Activated naive CD4-positive, alpha-beta T cell treated with anti-CD3 and anti-CD28 coated beads, Interleukin-2, amount 10 ng/mL, durations not matched to agents 7 days and 5 days (primary cell): ENCODE measurements at regions not wholly inside any gene's neighbourhood (a gene's known extent, or its start where the extent isn't known, plus 50 kb on each side); places are given as distances from the start of the nearest gene placed in this dataset.

Source experiments
- CTCF ChIA-PET: fragments of 350-600 bp; sonication (Branson Sonifier 250); formaldehyde crosslinking; loops from one replicate; lab custom pipeline; 2021; ENCODE audit warnings: antibody characterized with exemption; lab: Charles Lee
- DNase-seq: peaks from one replicate; pipeline ENCODE4 v3.0.0-alpha.2; 2020
- H3K27ac Mint-ChIP-seq: one replicate; pipeline ENCODE4 v1.8.0; 2021; ENCODE audit warnings: mild to moderate bottlenecking, moderate library complexity, mixed read lengths
- H3K27me3 Mint-ChIP-seq: one replicate; pipeline ENCODE4 v1.8.0; 2021; ENCODE audit warnings: mild to moderate bottlenecking, mixed read lengths
- H3K36me3 Mint-ChIP-seq: one replicate; pipeline ENCODE4 v1.8.0; 2021; ENCODE audit warnings: mixed read lengths
- H3K4me1 Mint-ChIP-seq: one replicate; pipeline ENCODE4 v1.8.0; 2021; ENCODE audit warnings: mixed read lengths
- H3K4me3 Mint-ChIP-seq: one replicate; pipeline ENCODE4 v1.8.0; 2021; ENCODE audit warnings: mild to moderate bottlenecking, moderate library complexity, mixed read lengths
- H3K9me3 Mint-ChIP-seq: one replicate; pipeline ENCODE4 v1.8.0; 2021; ENCODE audit warnings: mixed read lengths

- Mint-ChIP-seq H3K27me3 (no peaks in the 10 kb centered on the region), H3K4me3 (no peak overlapping the region), H3K4me1 (no peaks in the 10 kb centered on the region), H3K36me3 (no peaks in the 10 kb centered on the region), H3K27ac (no peak overlapping the region), H3K9me3 (peaks cover 5% of the 10 kb centered on the region)
- CTCF ChIA-PET = no interaction called here
- no peak for DNase-seq
Observed at GRCh38 chr11:42669248-42669976, 642.4 kb upstream of the API5 start.

- Mint-ChIP-seq H3K4me1 (no peaks in the 10 kb centered on the region), H3K4me3 (no peak overlapping the region), H3K27me3 (no peaks in the 10 kb centered on the region), H3K36me3 (no peaks in the 10 kb centered on the region), H3K9me3 (peaks cover 3% of the 10 kb centered on the region), H3K27ac (no peak overlapping the region)
- CTCF ChIA-PET = no interaction called here
- DNase-seq = no peak
Observed at GRCh38 chr11:42674436-42674835, 637.4 kb upstream of the API5 start.

- H3K9me3 Mint-ChIP-seq = peaks cover 11% of the 10 kb centered on the region
- CTCF ChIA-PET = no interaction called here
- H3K27me3 Mint-ChIP-seq = no peaks in the 10 kb centered on the region
- H3K4me3 Mint-ChIP-seq = no peak overlapping the region
- DNase-seq = no peak
- no peaks in the 10 kb centered on the region for H3K36me3 Mint-ChIP-seq
- no peaks in the 10 kb centered on the region for H3K4me1 Mint-ChIP-seq
- no peak overlapping the region for H3K27ac Mint-ChIP-seq
Observed at GRCh38 chr11:42707541-42707940, 604.3 kb upstream of the API5 start.

- H3K4me1 Mint-ChIP-seq = no peaks in the 10 kb centered on the region
- H3K36me3 Mint-ChIP-seq = no peaks in the 10 kb centered on the region
Observed at GRCh38 chr11:42709216-42709615, 602.6 kb upstream of the API5 start.

GRCh38 chr11:42713279-42713678, 598.5 kb upstream of the API5 start:
- CTCF ChIA-PET = no interaction called here
- H3K4me3 Mint-ChIP-seq = no peak overlapping the region
- H3K36me3 Mint-ChIP-seq = no peaks in the 10 kb centered on the region
- no peaks in the 10 kb centered on the region for H3K27me3 Mint-ChIP-seq
- no peaks in the 10 kb centered on the region for H3K4me1 Mint-ChIP-seq
- no peak overlapping the region for H3K27ac Mint-ChIP-seq
- no peak for DNase-seq
- H3K9me3 Mint-ChIP-seq = peaks cover 16% of the 10 kb centered on the region

More at GRCh38 chr11:42709216-42709615, 602.6 kb upstream of the API5 start:
- CTCF ChIA-PET = no interaction called here
- H3K27me3 Mint-ChIP-seq = no peaks in the 10 kb centered on the region
- no peak for DNase-seq
- H3K4me3 Mint-ChIP-seq = no peak overlapping the region
- H3K9me3 Mint-ChIP-seq = peaks cover 11% of the 10 kb centered on the region
- no peak overlapping the region for H3K27ac Mint-ChIP-seq

- H3K27ac Mint-ChIP-seq = no peak overlapping the region
- H3K4me1 Mint-ChIP-seq = no peaks in the 10 kb centered on the region
- DNase-seq = no peak
- no peaks in the 10 kb centered on the region for H3K36me3 Mint-ChIP-seq
- no peaks in the 10 kb centered on the region for H3K27me3 Mint-ChIP-seq
- no peak overlapping the region for H3K4me3 Mint-ChIP-seq
- H3K9me3 Mint-ChIP-seq = peaks cover 17% of the 10 kb centered on the region
- CTCF ChIA-PET = no interaction called here
Observed at GRCh38 chr11:42713753-42714152, 598.0 kb upstream of the API5 start.

- no peak for DNase-seq
- peaks cover 10% of the 10 kb centered on the region for H3K9me3 Mint-ChIP-seq
- H3K36me3 Mint-ChIP-seq = no peaks in the 10 kb centered on the region
- no peaks in the 10 kb centered on the region for H3K27me3 Mint-ChIP-seq
- CTCF ChIA-PET = no interaction called here
- H3K4me1 Mint-ChIP-seq = no peaks in the 10 kb centered on the region
- no peak overlapping the region for H3K4me3 Mint-ChIP-seq
- no peak overlapping the region for H3K27ac Mint-ChIP-seq
Observed at GRCh38 chr11:42720716-42721563, 590.9 kb upstream of the API5 start.

GRCh38 chr11:42727879-42728278, 583.9 kb upstream of the API5 start:
- CTCF ChIA-PET = no interaction called here

GRCh38 chr11:42762348-42762747, 549.4 kb upstream of the API5 start:
- no peak overlapping the region for H3K4me3 Mint-ChIP-seq
- H3K4me1 Mint-ChIP-seq = no peaks in the 10 kb centered on the region
- no peak overlapping the region for H3K27ac Mint-ChIP-seq
- CTCF ChIA-PET = no interaction called here
- no peak for DNase-seq
- no peaks in the 10 kb centered on the region for H3K36me3 Mint-ChIP-seq
- H3K9me3 Mint-ChIP-seq = peaks cover 4% of the 10 kb centered on the region
- no peaks in the 10 kb centered on the region for H3K27me3 Mint-ChIP-seq

More at GRCh38 chr11:42727879-42728278, 583.9 kb upstream of the API5 start:
- peaks cover 5% of the 10 kb centered on the region for H3K9me3 Mint-ChIP-seq
- no peaks in the 10 kb centered on the region for H3K27me3 Mint-ChIP-seq
- H3K4me1 Mint-ChIP-seq = no peaks in the 10 kb centered on the region
- no peak for DNase-seq
- no peak overlapping the region for H3K4me3 Mint-ChIP-seq
- no peaks in the 10 kb centered on the region for H3K36me3 Mint-ChIP-seq
- H3K27ac Mint-ChIP-seq = no peak overlapping the region

GRCh38 chr11:42764936-42765335, 546.9 kb upstream of the API5 start:
- H3K36me3 Mint-ChIP-seq = no peaks in the 10 kb centered on the region
- no peaks in the 10 kb centered on the region for H3K9me3 Mint-ChIP-seq
- CTCF ChIA-PET = no interaction called here
- H3K4me3 Mint-ChIP-seq = no peak overlapping the region
- H3K4me1 Mint-ChIP-seq = no peaks in the 10 kb centered on the region
- H3K27me3 Mint-ChIP-seq = no peaks in the 10 kb centered on the region
- no peak for DNase-seq
- H3K27ac Mint-ChIP-seq = no peak overlapping the region

- Mint-ChIP-seq H3K9me3 (no peaks in the 10 kb centered on the region), H3K4me1 (no peaks in the 10 kb centered on the region), H3K27me3 (no peaks in the 10 kb centered on the region), H3K36me3 (no peaks in the 10 kb centered on the region), H3K4me3 (no peak overlapping the region), H3K27ac (no peak overlapping the region)
- no peak for DNase-seq
- CTCF ChIA-PET = interaction anchor here (1.7 to 2.1 kb wide), 2 partner anchors 510 to 514 kb away, joined by 3 to 8 read pairs; no protein-coding TSS in a partner anchor
Observed at GRCh38 chr11:42768576-42768975, 543.2 kb upstream of the API5 start.

- Mint-ChIP-seq H3K27me3 (no peaks in the 10 kb centered on the region), H3K4me3 (no peak overlapping the region), H3K4me1 (no peaks in the 10 kb centered on the region), H3K9me3 (no peaks in the 10 kb centered on the region), H3K27ac (no peak overlapping the region), H3K36me3 (no peaks in the 10 kb centered on the region)
- peak; percentile 20 for DNase-seq
- CTCF ChIA-PET = interaction anchor here (1.4 kb wide), 1 partner anchor 513 kb away, joined by 7 read pairs; no protein-coding TSS in a partner anchor
Observed at GRCh38 chr11:42770444-42771065, 541.2 kb upstream of the API5 start.

GRCh38 chr11:42772886-42773285, 538.9 kb upstream of the API5 start:
- no peaks in the 10 kb centered on the region for H3K9me3 Mint-ChIP-seq
- CTCF ChIA-PET = interaction anchor here (1.0 kb wide), 1 partner anchor 10 kb away, joined by 5 read pairs; no protein-coding TSS in a partner anchor
- H3K4me3 Mint-ChIP-seq = no peak overlapping the region
- H3K27me3 Mint-ChIP-seq = no peaks in the 10 kb centered on the region
- no peak for DNase-seq
- no peaks in the 10 kb centered on the region for H3K4me1 Mint-ChIP-seq
- H3K36me3 Mint-ChIP-seq = no peaks in the 10 kb centered on the region
- no peak overlapping the region for H3K27ac Mint-ChIP-seq

- DNase-seq = no peak
- H3K4me3 Mint-ChIP-seq = no peak overlapping the region
- H3K27ac Mint-ChIP-seq = no peak overlapping the region
- H3K9me3 Mint-ChIP-seq = no peaks in the 10 kb centered on the region
- no peaks in the 10 kb centered on the region for H3K4me1 Mint-ChIP-seq
- H3K36me3 Mint-ChIP-seq = no peaks in the 10 kb centered on the region
- CTCF ChIA-PET = no interaction called here
- no peaks in the 10 kb centered on the region for H3K27me3 Mint-ChIP-seq
Observed at GRCh38 chr11:42773729-42774128, 538.1 kb upstream of the API5 start.
